B cell (primary cell): ENCODE measurements at regions not wholly inside any gene's neighbourhood (a gene's known extent, or its start where the extent isn't known, plus 50 kb on each side); places are given as distances from the start of the nearest gene placed in this dataset.

ENCODE experiments used
- EZH2 ChIP-seq: IDR thresholded peaks from 2 replicates; pipeline ENCODE4 v1.6.1; 2012; ENCODE audit warnings: borderline replicate concordance, low read depth, mild to moderate bottlenecking, moderate library complexity, low read length; ENCODE audit not compliant: insufficient read depth, poor library complexity, severe bottlenecking
- TF ChIP-seq, protein P1 (sequence below): fragments of 200-600 bp; IDR thresholded peaks from one replicate; pipeline ENCODE4 v1.8.0; 2022; ENCODE audit warnings: antibody characterized with exemption, mild to moderate bottlenecking

DNA sequence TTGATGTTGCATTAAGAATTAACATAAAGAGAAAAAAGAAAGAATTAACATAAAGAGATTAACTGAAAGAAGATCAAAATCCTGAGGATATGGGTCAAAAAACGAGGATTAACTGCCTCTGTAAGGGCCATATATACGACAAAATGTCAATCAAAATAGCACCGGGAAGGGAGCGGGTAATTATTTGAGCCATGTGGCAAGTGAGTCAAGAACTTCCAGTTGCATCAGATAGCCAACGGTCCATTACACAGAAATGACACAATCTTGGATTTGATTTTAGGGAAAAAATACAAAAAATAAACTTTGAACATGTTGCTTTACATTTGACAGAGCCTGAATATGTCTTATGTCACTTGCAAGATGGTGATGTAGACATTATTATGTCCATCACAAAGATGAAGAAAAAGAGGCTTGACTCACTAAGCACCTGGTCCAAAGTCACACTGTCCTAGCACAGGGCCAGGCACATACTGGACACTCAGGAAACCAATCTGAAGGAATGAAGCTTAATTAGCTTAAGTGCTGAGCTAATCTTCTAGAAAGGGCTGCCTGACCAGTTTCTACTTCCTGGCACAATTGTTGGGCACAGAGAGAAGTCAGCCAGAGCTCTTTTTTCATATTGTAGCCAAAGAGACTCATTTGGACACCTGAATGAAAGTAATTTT is 273.2 kb upstream of the PAPPA start:
- TF ChIP-seq, protein P1, sequence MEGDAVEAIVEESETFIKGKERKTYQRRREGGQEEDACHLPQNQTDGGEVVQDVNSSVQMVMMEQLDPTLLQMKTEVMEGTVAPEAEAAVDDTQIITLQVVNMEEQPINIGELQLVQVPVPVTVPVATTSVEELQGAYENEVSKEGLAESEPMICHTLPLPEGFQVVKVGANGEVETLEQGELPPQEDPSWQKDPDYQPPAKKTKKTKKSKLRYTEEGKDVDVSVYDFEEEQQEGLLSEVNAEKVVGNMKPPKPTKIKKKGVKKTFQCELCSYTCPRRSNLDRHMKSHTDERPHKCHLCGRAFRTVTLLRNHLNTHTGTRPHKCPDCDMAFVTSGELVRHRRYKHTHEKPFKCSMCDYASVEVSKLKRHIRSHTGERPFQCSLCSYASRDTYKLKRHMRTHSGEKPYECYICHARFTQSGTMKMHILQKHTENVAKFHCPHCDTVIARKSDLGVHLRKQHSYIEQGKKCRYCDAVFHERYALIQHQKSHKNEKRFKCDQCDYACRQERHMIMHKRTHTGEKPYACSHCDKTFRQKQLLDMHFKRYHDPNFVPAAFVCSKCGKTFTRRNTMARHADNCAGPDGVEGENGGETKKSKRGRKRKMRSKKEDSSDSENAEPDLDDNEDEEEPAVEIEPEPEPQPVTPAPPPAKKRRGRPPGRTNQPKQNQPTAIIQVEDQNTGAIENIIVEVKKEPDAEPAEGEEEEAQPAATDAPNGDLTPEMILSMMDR = no peak
- no peak for TF ChIP-seq EZH2
